ENCODE measurements at regions not wholly inside any gene's neighbourhood (a gene's known extent, or its start where the extent isn't known, plus 50 kb on each side); places are given as distances from the start of the nearest gene placed in this dataset.

GRCh38 chr7:91327346-91327745 lies 63.1 kb downstream of the FZD1 start:
- no peak for TF ChIP-seq CTCF (IDR thresholded peaks at IDR 0.05)
- TF ChIP-seq POLR2A (IDR thresholded peaks at IDR 0.05) = no peak
- Histone ChIP-seq H3K4me3 (no peak overlapping the region), H3K36me3 (no peaks in the 10 kb centered on the region), H3K27me3 (no peaks in the 10 kb centered on the region), H3K9me3 (no peaks in the 10 kb centered on the region), H3K4me1 (peaks cover 0 to 38% (median 0%) of the 10 kb centered on the region in 12 donors), H3K27ac (peak overlapping the region in 1 of 12 donors; percentile 74)
- no peak for DNase-seq
- WGBS, 4 donors = 95 to 98% (median 96%) methylated on average over 2 of the region's 2 CpGs
- intact Hi-C loops (cut with DNase I) = no loop called here
- ATAC-seq = no peak

GRCh38 chr7:91329571-91329970 lies 65.3 kb downstream of the FZD1 start:
- Histone ChIP-seq H3K36me3 (no peaks in the 10 kb centered on the region), H3K27me3 (no peaks in the 10 kb centered on the region), H3K4me3 (no peak overlapping the region), H3K4me1 (peaks cover 0 to 38% (median 0%) of the 10 kb centered on the region in 12 donors), H3K9me3 (no peaks in the 10 kb centered on the region), H3K27ac (no peak overlapping the region)
- intact Hi-C loops (cut with DNase I) = no loop called here
- no peak for TF ChIP-seq POLR2A (IDR thresholded peaks at IDR 0.05)
- TF ChIP-seq CTCF (IDR thresholded peaks at IDR 0.05) = no peak
- DNase-seq = no peak
- ATAC-seq = no peak

- no peak for ATAC-seq
- Histone ChIP-seq H3K27me3 (no peaks in the 10 kb centered on the region), H3K27ac (peak overlapping the region in 1 of 12 donors; percentile 41), H3K4me1 (peaks cover 0 to 38% (median 0%) of the 10 kb centered on the region in 12 donors), H3K36me3 (no peaks in the 10 kb centered on the region), H3K4me3 (no peak overlapping the region), H3K9me3 (no peaks in the 10 kb centered on the region)
- intact Hi-C loops (cut with DNase I) = no loop called here
- no peak for DNase-seq
- TF ChIP-seq CTCF (IDR thresholded peaks at IDR 0.05) (no peak), POLR2A (IDR thresholded peaks at IDR 0.05) (no peak)
- 46 to 64% (median 56%) methylated on average over 2 of the region's 2 CpGs for WGBS, 4 donors
Observed at GRCh38 chr7:91330191-91330808, 66.1 kb downstream of the FZD1 start.

- Histone ChIP-seq H3K4me1 (peaks cover 0 to 33% (median 0%) of the 10 kb centered on the region in 12 donors), H3K36me3 (no peaks in the 10 kb centered on the region), H3K27me3 (no peaks in the 10 kb centered on the region), H3K27ac (peak overlapping the region in 1 of 12 donors; percentile 11), H3K9me3 (no peaks in the 10 kb centered on the region), H3K4me3 (no peak overlapping the region)
- 67 to 75% (median 73%) methylated on average over 3 of the region's 3 CpGs for WGBS, 4 donors
- DNase-seq = no peak
- intact Hi-C loops (cut with DNase I) = no loop called here
- TF ChIP-seq POLR2A (IDR thresholded peaks at IDR 0.05) = no peak
- TF ChIP-seq CTCF (IDR thresholded peaks at IDR 0.05) = no peak
- peak in 2 of 4 donors; percentile 16 to 80 for ATAC-seq
Observed at GRCh38 chr7:91330866-91331265, 66.6 kb downstream of the FZD1 start.
